GM12874 (cell line): ENCODE measurements at regions not wholly inside any gene's neighbourhood (a gene's known extent, or its start where the extent isn't known, plus 50 kb on each side); places are given as distances from the start of the nearest gene placed in this dataset.

Experiments used
- TF ChIP-seq, protein P1 (sequence below): IDR thresholded peaks from 2 replicates; pipeline ENCODE4 v1.5.1; 2011; ENCODE audit warnings: low read depth, mild to moderate bottlenecking, control low read depth, low read length, moderate library complexity; ENCODE audit not compliant: insufficient read depth

- TF ChIP-seq, protein P1, sequence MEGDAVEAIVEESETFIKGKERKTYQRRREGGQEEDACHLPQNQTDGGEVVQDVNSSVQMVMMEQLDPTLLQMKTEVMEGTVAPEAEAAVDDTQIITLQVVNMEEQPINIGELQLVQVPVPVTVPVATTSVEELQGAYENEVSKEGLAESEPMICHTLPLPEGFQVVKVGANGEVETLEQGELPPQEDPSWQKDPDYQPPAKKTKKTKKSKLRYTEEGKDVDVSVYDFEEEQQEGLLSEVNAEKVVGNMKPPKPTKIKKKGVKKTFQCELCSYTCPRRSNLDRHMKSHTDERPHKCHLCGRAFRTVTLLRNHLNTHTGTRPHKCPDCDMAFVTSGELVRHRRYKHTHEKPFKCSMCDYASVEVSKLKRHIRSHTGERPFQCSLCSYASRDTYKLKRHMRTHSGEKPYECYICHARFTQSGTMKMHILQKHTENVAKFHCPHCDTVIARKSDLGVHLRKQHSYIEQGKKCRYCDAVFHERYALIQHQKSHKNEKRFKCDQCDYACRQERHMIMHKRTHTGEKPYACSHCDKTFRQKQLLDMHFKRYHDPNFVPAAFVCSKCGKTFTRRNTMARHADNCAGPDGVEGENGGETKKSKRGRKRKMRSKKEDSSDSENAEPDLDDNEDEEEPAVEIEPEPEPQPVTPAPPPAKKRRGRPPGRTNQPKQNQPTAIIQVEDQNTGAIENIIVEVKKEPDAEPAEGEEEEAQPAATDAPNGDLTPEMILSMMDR = no peak
Measured at GRCh38 chr9:117864385-117865057, 160.3 kb downstream of the TLR4 start.

DNA sequence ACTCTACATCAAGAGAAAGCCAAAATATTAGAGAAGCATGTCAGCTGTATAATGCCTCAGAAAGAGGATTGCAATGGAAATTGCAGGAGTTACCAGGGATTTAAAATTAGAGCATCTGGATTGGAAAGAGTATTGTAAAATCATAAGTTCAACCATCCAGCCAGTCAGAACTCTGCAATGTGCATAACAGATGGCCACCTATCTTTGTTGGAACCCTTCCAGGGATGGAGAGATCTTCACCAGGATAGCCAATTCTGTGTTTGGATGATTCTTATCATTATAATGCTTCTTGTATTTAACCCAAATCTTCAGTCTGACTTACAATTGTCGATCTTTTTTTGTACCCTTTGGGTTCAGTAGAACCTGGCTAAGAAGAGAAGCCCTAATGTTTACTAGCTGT is 164.4 kb downstream of the TLR4 start:
- TF ChIP-seq, protein P1 = no peak

GRCh38 chr9:117869287-117869686 is 165.1 kb downstream of the TLR4 start:
- TF ChIP-seq, protein P1 = 0 out of 2 replicates have a peak, but pooled peaks have one; percentile 16

DNA sequence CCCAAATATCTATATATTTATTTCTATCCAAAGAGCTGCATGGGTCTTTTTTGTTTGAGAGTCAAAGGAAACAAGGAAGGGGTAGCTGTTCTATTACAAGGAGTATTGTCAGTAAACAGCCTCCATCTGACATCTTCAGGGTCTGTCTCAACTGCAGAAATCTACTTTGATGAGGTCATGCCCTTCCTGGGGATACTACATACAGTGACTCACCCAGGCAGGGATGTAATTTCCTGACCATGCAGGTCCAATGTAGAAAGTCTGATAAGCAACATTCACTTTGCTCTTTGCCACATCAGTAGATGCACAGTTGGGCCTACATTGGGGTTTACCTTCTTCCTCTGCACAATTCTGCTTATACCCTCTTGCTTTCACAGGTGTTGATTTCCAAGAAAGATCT is 165.5 kb downstream of the TLR4 start:
- TF ChIP-seq, protein P1 = no peak

GRCh38 chr9:117873664-117874063 is 169.5 kb downstream of the TLR4 start:
- TF ChIP-seq, protein P1 = no peak

DNA sequence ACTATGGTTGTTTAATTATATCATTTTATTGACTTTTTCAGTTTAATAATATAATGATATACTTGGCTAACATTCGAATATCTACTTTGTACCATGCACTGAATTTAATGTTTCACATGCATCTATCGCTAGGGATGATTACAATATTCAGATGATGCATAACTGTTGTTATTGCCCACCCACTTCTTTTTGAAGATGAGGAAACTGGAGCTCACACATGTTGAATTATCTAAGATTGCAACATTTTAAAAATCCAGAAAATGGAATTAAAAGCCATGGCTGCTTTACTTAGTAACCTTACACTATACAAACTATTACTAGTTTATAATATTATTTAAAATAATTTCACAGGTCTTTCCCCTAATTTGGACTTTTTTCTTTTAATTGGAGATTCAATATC is 171.7 kb downstream of the TLR4 start:
- TF ChIP-seq, protein P1 = no peak

GRCh38 chr9:117882171-117882570 is 178.0 kb downstream of the TLR4 start:
- TF ChIP-seq, protein P1 = no peak

DNA sequence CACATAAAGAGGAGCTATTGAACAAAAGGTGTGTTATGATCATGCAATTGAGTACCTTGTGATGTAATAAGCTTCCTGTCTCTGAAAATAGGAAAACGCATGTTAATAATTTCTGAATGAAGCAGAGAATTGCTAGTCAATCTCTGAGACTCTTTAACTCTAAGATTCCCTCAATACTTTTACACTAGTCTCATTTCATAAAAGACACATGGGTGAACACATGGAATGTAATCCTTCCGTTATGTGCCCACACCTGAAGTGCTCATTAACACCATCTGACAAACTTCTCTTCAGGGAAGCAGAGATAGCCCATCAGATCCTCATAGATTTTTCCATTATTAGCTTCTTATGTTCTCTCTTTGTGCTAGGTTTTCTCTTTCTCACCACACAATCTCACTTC is 182.4 kb downstream of the TLR4 start:
- TF ChIP-seq, protein P1 = no peak
